ENCODE measurements at regions not wholly inside any gene's neighbourhood (a gene's known extent, or its start where the extent isn't known, plus 50 kb on each side); places are given as distances from the start of the nearest gene placed in this dataset.

DNA sequence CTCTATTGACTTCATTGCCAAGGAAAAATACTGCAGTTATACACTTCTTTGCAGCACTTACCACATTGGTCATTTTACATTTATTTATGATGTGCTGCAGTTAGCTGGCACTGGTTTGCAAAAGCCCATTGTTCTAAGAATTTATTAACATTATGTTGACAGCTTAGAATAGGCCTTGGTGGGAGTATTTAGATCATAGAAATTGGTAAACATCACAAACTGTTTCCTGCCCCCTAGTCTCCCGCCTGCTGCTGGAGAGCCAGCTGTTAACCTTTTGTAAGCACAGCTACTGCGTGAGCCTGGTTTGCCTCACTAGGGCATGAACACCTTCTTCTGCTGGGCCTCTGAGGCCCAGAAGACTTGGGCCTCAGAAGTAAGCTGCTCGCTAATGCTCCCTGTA, 651.4 kb upstream of the GOT2 start:
- TF ChIP-seq CREB1 (CRISPR knock-in tag; IDR thresholded peaks at IDR 0.05; ENCODE audit: low read depth) (no peak), EZH2phosphoT487 (IDR thresholded peaks at IDR 0.05; ENCODE audit: unreplicated experiment) (no peak), EZH2 (IDR thresholded peaks at IDR 0.05; ENCODE audit: low read depth, unreplicated experiment) (no peak), POLR2AphosphoS5 (IDR thresholded peaks at IDR 0.05; ENCODE audit: low read depth) (no peak), ZNF331 (CRISPR knock-in tag; IDR thresholded peaks at IDR 0.05; ENCODE audit: low read depth) (no peak)
- TF ChIP-seq, protein P1, sequence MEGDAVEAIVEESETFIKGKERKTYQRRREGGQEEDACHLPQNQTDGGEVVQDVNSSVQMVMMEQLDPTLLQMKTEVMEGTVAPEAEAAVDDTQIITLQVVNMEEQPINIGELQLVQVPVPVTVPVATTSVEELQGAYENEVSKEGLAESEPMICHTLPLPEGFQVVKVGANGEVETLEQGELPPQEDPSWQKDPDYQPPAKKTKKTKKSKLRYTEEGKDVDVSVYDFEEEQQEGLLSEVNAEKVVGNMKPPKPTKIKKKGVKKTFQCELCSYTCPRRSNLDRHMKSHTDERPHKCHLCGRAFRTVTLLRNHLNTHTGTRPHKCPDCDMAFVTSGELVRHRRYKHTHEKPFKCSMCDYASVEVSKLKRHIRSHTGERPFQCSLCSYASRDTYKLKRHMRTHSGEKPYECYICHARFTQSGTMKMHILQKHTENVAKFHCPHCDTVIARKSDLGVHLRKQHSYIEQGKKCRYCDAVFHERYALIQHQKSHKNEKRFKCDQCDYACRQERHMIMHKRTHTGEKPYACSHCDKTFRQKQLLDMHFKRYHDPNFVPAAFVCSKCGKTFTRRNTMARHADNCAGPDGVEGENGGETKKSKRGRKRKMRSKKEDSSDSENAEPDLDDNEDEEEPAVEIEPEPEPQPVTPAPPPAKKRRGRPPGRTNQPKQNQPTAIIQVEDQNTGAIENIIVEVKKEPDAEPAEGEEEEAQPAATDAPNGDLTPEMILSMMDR (conservative IDR thresholded peaks at IDR 0.05; ENCODE audit: low read depth in 2 of 2): no peak
